ENCODE measurements at regions not wholly inside any gene's neighbourhood (a gene's known extent, or its start where the extent isn't known, plus 50 kb on each side); places are given as distances from the start of the nearest gene placed in this dataset.

GRCh38 chr1:30330644-30331043 lies 392.7 kb downstream of the MATN1 start:
- TF ChIP-seq CTCF (IDR thresholded peaks at IDR 0.05), result no peak
- TF ChIP-seq POLR2AphosphoS5 (IDR thresholded peaks at IDR 0.05), result no peak
